Muscle layer of colon (tissue), 2 donors: ENCODE measurements at regions not wholly inside any gene's neighbourhood (a gene's known extent, or its start where the extent isn't known, plus 50 kb on each side); places are given as distances from the start of the nearest gene placed in this dataset.

Source experiments
- H3K27ac ChIP-seq: one replicate; pipeline ENCODE4 v1.7.0; 2013; ENCODE audit warnings: low read depth, mild to moderate bottlenecking, low read length, moderate library complexity
- H3K27me3 ChIP-seq, 2 donors: one replicate each; pipeline ENCODE4 v1.7.0; 2013; ENCODE audit warnings: low read length in 2 of 2, mild to moderate bottlenecking in 2 of 2; ENCODE audit not compliant: insufficient read depth in 2 of 2, control insufficient read depth in 1 of 2
- H3K36me3 ChIP-seq: one replicate; pipeline ENCODE4 v1.7.0; 2013; ENCODE audit warnings: mild to moderate bottlenecking, low read length; ENCODE audit not compliant: insufficient read depth
- H3K4me1 ChIP-seq: one replicate; pipeline ENCODE4 v1.7.0; 2013; ENCODE audit warnings: mild to moderate bottlenecking, low read length; ENCODE audit not compliant: insufficient read depth
- H3K4me3 ChIP-seq, 2 donors: one replicate each; pipeline ENCODE4 v1.7.0; 2013; ENCODE audit warnings: low read length in 2 of 2, low read depth in 1 of 2, mild to moderate bottlenecking in 1 of 2, moderate library complexity in 1 of 2
- H3K9ac ChIP-seq: one replicate; pipeline ENCODE4 v1.7.0; 2013; ENCODE audit warnings: low read length
- H3K9me3 ChIP-seq: one replicate; pipeline ENCODE4 v1.7.0; 2013; ENCODE audit warnings: mild to moderate bottlenecking, low read length
- donor health status: abdominal sarcoma.
- donor health status: Adenocarcinoma of cecum.

GRCh38 chr11:115672999-115673411, 168.8 kb upstream of the CADM1 start:
- Histone ChIP-seq H3K27me3 (no peaks in the 10 kb centered on the region), H3K36me3 (no peaks in the 10 kb centered on the region), H3K9ac (no peak overlapping the region), H3K4me1 (peaks cover 6% of the 10 kb centered on the region), H3K9me3 (no peaks in the 10 kb centered on the region), H3K27ac (no peak overlapping the region), H3K4me3 (no peak overlapping the region)

- Histone ChIP-seq H3K27me3 (no peaks in the 10 kb centered on the region), H3K4me3 (no peak overlapping the region), H3K36me3 (no peaks in the 10 kb centered on the region), H3K9ac (no peak overlapping the region), H3K27ac (no peak overlapping the region), H3K9me3 (no peaks in the 10 kb centered on the region), H3K4me1 (peaks cover 6% of the 10 kb centered on the region)
These were observed 168.2 kb upstream of the CADM1 start for GRCh38 chr11:115672412-115672811.

GRCh38 chr11:115670538-115671205, 166.5 kb upstream of the CADM1 start:
- H3K4me3 ChIP-seq: no peak overlapping the region
- no peak overlapping the region for H3K9ac ChIP-seq
- H3K27ac ChIP-seq: no peak overlapping the region
- H3K27me3 ChIP-seq: no peaks in the 10 kb centered on the region
- no peaks in the 10 kb centered on the region for H3K9me3 ChIP-seq
- no peaks in the 10 kb centered on the region for H3K36me3 ChIP-seq
- H3K4me1 ChIP-seq: peaks cover 6% of the 10 kb centered on the region

GRCh38 chr11:115665958-115666357, 161.7 kb upstream of the CADM1 start:
- Histone ChIP-seq H3K4me1 (no peaks in the 10 kb centered on the region), H3K9me3 (no peaks in the 10 kb centered on the region), H3K4me3 (no peak overlapping the region), H3K36me3 (no peaks in the 10 kb centered on the region), H3K27ac (no peak overlapping the region), H3K27me3 (no peaks in the 10 kb centered on the region), H3K9ac (no peak overlapping the region)

GRCh38 chr11:115665175-115665821, 161.1 kb upstream of the CADM1 start:
- H3K36me3 ChIP-seq: no peaks in the 10 kb centered on the region
- H3K4me1 ChIP-seq: no peaks in the 10 kb centered on the region
- H3K4me3 ChIP-seq: no peak overlapping the region
- H3K9ac ChIP-seq: no peak overlapping the region
- no peak overlapping the region for H3K27ac ChIP-seq
- no peaks in the 10 kb centered on the region for H3K9me3 ChIP-seq
- peaks cover 0 to 6% of the 10 kb centered on the region in 2 donors for H3K27me3 ChIP-seq

DNA sequence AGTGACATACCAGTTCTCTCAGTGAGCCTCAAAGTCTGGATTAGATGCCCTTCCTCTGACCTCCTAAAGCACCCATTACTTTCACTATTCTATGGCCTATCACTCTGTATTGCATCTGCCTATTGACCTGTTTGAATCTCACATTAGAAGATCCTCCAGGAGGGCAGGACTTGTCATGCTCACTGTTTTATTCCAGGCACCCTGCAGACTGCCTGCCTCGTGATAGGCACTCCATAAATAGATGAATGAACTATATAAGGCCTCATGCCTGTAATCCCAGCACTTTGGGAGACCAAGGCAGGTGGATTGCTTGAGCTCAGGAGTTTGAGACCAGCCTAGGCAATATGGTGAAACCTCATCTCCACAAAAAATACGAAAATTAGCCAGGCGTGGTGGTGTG, 160.1 kb upstream of the CADM1 start:
- Histone ChIP-seq H3K4me1 (peaks cover 7% of the 10 kb centered on the region), H3K27ac (no peak overlapping the region), H3K4me3 (no peak overlapping the region)

GRCh38 chr11:115663790-115664189, 159.6 kb upstream of the CADM1 start:
- Histone ChIP-seq H3K27ac (no peak overlapping the region), H3K4me1 (peaks cover 8% of the 10 kb centered on the region), H3K9me3 (no peaks in the 10 kb centered on the region), H3K36me3 (no peaks in the 10 kb centered on the region), H3K27me3 (peaks cover 9 to 14% of the 10 kb centered on the region in 2 donors), H3K9ac (no peak overlapping the region), H3K4me3 (no peak overlapping the region)

More for the DNA sequence above, 160.1 kb upstream of the CADM1 start:
- Histone ChIP-seq H3K27me3 (peaks cover 9% of the 10 kb centered on the region in 2 donors), H3K9me3 (no peaks in the 10 kb centered on the region), H3K9ac (no peak overlapping the region), H3K36me3 (no peaks in the 10 kb centered on the region)

DNA sequence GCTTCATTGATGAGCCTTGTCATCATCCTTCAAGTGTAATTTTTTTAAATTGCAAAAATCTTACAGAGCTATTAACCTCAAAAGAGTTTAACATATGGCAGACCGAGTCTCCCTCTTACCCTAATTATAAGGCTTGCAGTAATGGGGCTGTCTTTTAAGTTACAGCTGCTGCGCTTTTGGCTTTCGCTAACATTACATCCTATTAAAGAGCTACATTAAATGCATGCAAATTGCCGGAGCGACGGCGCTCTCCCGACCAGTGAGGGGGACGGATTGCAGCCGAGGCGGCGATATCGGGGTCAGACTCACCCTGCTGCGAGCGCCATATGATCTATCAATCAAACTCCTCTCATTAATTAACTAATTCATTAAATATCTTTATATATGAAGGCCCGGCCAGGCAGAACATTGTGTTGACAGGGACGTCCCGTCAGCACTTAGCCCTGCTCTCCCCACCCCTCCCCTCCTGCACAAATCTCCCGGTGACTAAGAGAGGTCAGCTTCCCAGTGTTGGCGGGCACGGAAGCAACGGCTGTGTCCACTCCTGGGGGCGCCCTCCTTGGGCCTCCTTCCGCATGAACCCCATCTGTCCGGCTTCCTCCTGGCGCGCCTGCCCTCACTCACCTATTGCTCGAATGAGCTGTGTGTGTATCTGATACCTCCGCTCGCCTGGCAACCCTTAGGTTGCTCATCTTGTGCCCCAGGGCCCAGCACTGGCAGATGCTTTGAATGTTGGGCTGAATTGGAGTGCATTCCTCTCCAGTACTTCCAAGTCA, 156.0 kb upstream of the CADM1 start:
- H3K9ac ChIP-seq: no peak overlapping the region
- no peak overlapping the region for H3K27ac ChIP-seq
- no peak overlapping the region for H3K4me3 ChIP-seq
- H3K27me3 ChIP-seq: peaks cover 9 to 27% of the 10 kb centered on the region in 2 donors
- no peaks in the 10 kb centered on the region for H3K9me3 ChIP-seq
- peaks cover 8% of the 10 kb centered on the region for H3K4me1 ChIP-seq
- H3K36me3 ChIP-seq: no peaks in the 10 kb centered on the region

DNA sequence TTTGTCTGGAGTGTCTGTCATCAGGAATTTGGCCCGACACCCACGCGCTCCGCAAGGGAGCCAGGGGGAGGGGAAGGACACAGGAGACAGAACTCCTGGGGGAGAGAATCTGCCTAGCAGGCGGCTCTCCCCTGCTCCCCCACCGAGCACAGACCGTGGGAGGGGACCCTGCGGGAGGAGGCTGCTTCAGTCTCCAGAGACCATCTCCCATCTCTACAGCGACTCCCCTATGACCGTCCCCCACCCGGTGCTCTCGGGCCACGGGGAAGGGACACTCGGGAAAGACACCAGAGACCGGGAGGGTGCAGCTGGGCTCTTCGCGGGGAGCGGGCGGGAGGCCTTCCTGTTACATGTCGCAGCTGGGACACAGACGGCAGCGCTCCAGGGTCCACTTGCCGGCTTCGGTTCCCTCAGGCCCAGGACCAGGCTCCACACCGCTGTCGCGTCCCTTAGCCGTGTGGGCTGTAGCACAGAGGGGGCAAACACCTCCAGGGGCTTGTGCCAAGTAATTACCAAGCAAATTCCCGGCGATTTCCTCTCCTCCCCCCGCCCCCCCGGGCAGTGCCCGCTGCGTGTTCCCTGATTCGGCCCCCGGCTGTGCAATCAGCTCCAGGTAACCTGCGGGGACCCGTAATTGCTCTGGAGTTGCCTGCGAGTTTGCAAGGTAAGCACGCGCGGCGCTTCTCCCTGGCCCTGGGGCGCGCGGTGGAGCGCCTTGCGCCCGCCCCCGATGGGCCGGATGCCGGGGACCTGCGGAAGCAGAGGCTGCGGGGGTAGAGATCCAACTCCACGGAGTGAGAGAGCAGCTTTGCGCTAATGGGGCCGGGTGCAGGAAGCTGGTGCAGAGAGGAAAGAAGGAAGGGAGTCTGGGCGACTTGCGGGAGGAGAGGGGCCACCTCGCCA, 155.1 kb upstream of the CADM1 start:
- H3K4me1 ChIP-seq: peaks cover 8% of the 10 kb centered on the region
- no peaks in the 10 kb centered on the region for H3K36me3 ChIP-seq
- H3K27ac ChIP-seq: no peak overlapping the region
- no peaks in the 10 kb centered on the region for H3K9me3 ChIP-seq
- peak overlapping the region; percentile 32 to 35 for H3K4me3 ChIP-seq
- H3K9ac ChIP-seq: no peak overlapping the region
- H3K27me3 ChIP-seq: peaks cover 9 to 27% of the 10 kb centered on the region in 2 donors

DNA sequence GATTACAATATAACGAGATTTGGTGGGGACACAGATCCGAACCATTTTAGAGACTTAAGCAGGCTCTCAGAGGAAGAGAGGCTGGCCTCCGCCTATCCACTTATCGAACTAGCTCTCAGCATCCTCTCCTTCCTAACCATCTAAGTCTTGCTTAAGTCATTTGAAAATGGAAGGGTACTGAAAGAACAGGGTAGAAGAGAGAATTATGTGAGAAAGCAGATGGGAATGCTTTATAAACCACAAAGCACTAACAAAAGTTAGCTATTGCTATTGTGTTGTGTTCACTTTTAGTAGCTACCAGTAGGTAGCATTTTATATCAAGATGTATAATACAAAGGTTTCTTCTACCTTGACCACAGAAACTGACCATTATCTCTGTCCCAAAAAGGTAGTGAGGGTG, 153.4 kb upstream of the CADM1 start:
- H3K27me3 ChIP-seq: peaks cover 9 to 27% of the 10 kb centered on the region in 2 donors
- H3K27ac ChIP-seq: no peak overlapping the region
- H3K9ac ChIP-seq: no peak overlapping the region
- H3K9me3 ChIP-seq: no peaks in the 10 kb centered on the region
- H3K4me3 ChIP-seq: no peak overlapping the region
- no peaks in the 10 kb centered on the region for H3K36me3 ChIP-seq
- peaks cover 8% of the 10 kb centered on the region for H3K4me1 ChIP-seq

- Histone ChIP-seq H3K27me3 (peaks cover 9 to 27% of the 10 kb centered on the region in 2 donors), H3K9ac (no peak overlapping the region), H3K9me3 (no peaks in the 10 kb centered on the region), H3K27ac (no peak overlapping the region), H3K4me3 (no peak overlapping the region), H3K36me3 (no peaks in the 10 kb centered on the region), H3K4me1 (peaks cover 8% of the 10 kb centered on the region)
These were observed 152.5 kb upstream of the CADM1 start for GRCh38 chr11:115656669-115657068.
